ENCODE measurements at regions not wholly inside any gene's neighbourhood (a gene's known extent, or its start where the extent isn't known, plus 50 kb on each side); places are given as distances from the start of the nearest gene placed in this dataset.

- TF ChIP-seq CTCF (IDR thresholded peaks at IDR 0.05; ENCODE audit: low read length) (no peak), EZH2 (IDR thresholded peaks at IDR 0.05; ENCODE audit: borderline replicate concordance, low read length) (no peak)
These were observed 179.8 kb downstream of the BAMBI start for GRCh38 chr10:28857164-28857563.

Data from OCI-LY1 (cell line).